Activated naive CD8-positive, alpha-beta T cell treated with anti-CD3 and anti-CD28 coated beads, Interleukin-2, amount 50 U/mL, for 16 hours (primary cell): ENCODE measurements at regions not wholly inside any gene's neighbourhood (a gene's known extent, or its start where the extent isn't known, plus 50 kb on each side); places are given as distances from the start of the nearest gene placed in this dataset.

Experiments
- DNase-seq: peaks from one replicate; pipeline ENCODE4 v3.0.0-alpha.2; 2020; ENCODE audit warnings: low read depth, low spot score

DNA sequence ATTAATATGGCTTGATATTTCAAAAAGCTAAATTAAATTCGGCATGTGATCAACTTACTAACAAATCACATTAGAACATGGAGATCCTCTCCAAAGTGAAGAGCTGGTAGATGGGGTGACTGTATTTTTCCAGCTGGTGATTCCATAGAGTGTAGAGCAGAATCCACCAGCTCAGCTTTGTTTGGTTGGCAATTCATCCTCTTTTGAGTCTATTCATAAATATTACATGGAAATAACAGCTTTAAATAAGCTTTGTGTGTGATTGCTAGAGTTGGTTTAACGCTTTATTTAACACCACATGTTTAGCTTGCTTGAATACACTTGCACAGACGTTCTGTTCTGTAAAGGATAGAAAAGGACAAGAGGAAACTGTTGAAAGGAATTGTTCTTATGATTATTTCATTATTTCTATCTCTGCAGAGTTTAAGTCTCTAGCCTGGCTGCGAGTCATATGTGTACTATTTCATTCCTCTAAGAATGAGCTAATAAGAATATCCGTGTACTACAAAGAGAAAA is 738.3 kb upstream of the KIRREL3 start:
- DNase-seq = no peak

DNA sequence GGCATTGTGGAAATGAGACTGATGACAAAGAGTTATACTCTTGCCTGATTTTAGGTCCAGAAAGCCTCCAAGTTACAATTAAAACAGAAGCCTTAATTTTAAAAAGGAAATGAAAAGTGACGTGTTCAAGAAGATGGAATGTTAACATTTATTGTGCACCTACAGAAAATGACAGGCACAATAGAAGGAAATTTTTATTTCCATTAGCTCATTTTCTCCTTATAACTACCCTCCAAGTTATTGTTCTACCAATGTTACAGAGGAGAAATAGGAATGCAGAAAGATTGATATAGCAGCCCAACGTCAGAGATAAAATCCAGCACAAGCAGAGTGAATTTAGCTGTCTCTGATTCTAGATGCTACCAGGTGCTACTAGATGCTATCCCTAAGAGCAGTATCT is 736.9 kb upstream of the KIRREL3 start:
- DNase-seq = no peak

DNA sequence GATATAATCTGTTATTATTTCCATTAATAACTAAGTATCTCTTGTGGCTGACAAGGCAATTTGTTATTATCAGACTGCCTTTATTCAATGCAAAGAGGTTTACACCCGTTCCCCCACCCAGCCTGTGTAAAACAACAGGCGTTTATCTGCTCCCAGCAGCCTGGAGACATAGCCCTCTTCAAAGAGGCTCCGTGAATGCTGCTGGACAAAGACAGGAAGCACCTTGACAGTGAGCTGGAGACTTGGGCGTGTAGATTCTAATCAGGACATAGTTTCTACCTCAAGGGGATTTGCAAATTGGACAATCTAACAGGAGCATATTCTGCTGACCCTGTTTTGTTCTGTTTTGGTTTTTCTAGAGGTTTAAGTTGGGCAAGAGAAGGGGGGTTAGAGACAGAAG is 733.0 kb upstream of the KIRREL3 start:
- no peak for DNase-seq

DNA sequence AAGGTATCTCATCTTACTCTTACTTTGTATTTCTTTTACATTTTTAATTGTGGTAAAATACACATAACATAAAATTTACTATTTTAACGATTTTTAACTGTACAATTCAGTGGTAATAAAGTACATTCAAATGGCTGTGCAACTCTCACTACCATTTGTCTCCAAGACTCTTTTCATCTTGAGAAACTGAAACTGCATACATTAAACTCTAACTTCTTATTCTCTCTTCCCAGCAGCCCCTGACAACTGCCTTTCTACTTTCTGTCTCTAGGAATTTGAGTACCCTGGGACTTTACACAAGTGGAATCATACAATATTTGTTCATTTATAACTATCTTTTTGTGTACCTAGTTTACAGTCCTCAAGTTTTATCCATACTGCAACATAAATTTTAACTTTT is 725.8 kb upstream of the KIRREL3 start:
- no peak for DNase-seq

DNA sequence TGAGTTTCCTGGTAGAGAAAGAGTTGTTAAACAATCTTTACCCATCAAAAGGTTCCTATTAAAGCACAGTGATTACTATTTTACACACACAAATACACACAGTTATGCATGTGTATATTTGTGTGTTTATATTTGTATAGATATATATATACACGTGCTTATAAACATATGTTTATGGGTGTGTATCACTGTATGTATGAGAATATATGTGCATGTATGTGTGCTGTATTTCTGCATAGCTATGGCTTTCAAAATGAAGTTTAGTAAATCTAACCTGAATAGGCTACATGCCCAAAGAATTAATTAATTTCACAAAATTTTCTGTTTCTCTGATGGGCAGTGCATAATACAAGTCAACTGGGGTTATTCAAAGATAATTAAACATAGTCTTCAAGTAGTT is 723.1 kb upstream of the KIRREL3 start:
- DNase-seq = no peak

DNA sequence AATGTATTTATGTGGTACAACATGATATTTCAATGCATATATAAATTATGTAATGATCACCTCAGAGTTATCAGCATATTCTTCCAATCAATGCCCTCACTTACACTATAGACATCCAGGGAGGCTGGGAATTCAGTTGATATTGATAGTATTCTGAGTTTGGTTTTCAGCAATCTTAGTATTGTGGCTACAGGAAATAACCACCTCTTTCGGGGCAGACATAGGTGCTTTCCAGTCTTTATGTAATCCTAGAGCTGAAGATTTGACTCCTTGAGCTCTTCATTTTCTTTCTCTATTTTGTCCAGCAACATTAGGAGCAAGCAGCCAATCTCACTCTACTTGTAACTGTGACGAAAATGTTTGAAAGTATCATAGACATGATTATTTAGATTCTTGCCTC is 712.7 kb upstream of the KIRREL3 start:
- no peak for DNase-seq

DNA sequence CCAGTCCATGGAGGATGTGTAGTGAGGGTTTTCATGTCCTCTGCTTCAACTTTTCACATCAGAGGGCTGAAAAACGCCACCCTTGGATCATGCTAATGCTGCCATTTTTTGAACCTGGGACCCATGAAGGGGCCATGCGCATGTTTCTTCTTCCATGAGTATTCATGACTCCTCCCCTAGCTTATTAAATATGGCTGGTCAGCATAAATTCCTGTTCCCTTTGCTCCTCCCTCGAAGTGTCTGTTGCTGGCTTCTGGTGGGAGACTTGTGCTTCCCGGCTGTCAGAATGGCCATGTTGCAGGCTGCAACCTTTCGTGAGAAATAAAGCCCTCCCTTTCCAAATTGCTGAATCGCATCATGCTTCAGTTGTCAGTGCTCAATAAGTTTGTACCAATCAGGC is 711.2 kb upstream of the KIRREL3 start:
- no peak for DNase-seq

DNA sequence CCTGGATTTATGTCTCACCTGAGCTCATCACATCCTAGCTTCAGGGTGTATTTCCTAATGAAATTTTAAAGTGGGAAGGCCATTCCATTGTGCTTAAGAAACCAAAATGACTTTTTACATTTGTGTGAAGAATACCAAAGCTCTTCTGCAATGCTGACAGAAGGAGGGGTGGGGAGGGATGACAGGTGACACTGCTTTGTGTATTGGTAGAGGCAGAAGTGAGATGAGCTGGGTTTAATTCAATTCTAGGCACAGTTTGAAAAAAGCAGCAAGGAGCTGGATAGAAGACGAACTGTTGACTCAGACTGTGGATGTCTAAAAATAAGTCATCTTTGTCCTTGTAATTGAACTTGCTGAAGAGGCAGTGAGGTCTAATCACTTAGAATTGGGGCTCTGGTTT is 710.3 kb upstream of the KIRREL3 start:
- DNase-seq = no peak

DNA sequence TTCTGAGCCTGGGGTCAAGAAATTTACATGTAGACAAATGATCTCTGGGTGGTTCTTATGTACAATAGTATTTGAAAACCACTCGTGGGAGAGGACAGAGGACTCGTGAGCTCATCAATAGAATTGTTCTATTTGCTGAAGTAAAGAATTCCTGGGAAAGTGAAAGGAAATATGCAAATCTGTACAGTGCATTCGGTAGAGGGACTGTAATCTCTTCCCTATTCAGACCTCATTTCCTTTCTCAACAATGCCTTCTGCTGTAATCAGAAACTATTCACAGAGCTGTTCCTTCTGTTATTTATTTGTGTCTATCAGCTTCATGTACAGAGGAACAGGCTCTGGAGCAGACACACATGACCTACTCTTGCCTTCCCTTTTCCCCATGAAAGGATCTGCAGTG is 709.4 kb upstream of the KIRREL3 start:
- no peak for DNase-seq

DNA sequence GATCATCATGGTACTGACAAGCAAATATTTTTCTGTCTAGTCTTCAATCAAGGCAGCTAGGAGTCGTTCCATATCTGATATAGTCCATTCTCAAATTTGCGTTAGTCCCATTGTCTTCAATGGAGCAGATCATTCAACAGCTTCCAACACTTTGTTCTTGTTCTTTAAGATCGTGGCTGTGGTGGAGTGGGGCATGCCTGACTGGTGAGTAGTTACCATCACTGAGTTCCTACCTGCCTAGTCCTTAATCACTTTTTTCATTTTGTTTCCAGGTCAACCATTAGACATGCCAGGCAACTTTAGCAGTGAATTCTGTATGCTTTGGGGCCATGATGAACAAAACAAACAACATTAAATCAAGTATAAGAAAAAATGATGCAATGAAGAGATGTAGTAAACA is 693.1 kb upstream of the KIRREL3 start:
- no peak for DNase-seq

DNA sequence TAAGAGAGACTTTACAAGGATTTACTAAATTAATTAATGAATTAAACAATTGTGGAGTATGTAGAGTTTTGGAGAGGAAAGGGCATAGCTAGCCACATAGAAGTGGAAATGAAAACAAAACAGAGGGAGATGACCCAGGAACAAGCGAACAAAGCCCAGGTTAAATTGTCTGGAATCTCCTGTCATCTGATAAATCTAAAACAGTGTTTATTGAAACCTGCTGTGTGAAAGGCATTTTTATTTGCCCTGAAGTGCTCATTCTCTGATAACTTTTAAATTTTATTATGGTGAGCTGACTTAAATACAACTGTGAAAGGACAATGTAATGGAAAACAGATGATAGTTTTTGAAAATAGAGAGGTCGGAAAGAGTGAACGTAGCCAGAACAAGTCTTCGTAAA is 682.8 kb upstream of the KIRREL3 start:
- no peak for DNase-seq

DNA sequence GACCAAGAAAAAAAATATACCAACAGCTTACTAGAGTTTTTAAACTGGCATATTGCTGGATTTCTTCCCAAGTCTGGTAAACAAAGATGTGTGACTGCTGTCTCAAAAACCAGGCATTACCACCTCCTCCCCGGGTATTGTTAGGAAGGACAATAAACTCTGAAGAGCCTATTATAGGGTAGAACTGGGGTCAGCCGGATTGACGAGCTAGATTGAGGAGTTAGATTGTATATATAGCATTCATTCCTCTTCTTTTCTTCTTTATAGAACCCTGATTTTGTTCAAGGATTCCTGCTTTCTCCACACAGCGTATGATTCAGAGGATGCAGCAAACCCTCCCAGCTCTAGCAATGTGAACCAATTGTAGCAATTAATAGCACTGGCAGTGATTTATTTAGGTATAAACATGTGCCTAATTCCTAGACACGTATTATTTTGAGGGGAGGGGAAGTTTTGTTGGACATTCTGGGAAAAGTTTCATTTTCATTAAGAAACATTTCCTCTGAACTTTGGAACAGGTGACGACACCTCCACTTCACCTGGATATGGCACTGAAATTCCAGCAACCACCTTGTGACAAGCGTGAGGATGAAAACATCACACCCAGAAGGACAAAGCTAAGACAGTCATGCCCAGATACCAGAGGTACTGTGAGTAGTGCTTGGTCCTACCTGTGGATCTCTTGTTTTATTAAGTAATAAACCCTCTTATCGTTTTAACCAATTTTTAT is 679.4 kb upstream of the KIRREL3 start:
- no peak for DNase-seq

DNA sequence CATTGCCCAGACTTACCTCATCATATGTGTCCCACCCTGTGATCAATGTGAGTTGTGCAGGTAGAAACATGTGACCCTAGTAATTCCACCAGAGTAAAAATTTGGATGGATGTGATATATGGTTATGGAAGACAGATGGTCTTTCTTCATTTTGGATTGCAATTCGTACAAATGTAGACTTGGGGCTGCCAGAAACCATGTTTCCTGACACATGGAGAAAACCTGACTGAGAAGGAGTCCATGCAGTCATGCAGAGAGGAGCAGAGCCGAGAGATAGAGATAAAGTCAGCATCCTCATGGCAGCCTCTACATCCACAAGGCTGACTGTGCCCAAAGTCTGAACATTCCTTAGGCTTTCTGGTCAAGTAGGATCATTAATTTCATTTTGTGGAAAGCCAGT is 678.1 kb upstream of the KIRREL3 start:
- DNase-seq = no peak

DNA sequence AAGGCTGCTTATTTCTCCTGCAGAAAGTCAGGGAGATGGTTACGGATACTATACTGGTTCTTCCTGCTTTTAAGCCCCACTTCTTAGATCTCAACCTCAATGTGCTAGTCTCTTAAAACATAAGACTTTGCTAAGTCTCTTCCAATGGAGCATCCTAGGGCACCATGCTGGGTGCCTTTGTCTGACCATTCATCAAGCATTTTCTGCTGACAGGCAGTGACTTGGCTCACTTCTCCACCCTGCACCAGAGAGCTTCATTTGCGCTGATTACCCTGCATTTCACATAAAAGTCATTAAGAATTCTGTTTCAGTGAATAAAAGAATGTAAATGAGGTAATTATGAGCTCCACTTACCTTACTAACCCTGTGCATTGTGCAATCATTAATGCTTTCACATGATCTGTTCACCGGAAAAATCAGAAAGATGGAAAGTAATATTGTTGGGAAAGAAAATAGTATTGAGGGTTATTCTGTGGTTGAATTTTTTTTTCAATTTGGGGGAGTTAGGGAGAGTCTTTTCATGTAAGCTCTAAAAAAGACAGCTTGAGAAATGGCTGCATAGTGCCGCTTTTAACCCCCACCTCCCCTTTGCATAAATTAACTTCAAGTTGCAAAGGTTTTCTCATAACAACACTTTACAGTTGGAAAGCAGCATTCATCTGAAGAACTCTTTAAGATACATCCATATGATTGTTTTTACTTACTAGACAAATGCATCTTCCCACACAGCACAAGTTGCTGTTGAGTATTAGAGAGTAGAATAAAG is 677.3 kb upstream of the KIRREL3 start:
- DNase-seq = no peak

DNA sequence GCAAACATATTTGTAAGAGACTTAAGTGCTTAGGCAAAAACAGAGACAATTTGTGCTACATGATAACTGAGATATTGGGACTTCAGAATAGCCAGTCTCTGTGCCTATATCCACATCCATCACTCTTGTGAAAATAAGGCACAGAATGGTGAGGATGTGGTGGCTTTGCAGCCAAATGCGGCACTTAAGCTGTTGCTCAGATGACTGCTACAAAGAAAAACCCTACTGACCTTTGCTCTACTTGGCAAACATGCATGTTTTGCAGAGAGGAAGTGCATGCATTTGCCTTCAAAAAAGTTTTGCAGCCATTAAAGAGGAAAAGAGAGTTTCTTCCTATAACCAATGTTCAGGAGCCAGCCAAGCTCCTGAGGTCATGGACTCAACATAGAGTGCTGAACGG is 675.0 kb upstream of the KIRREL3 start:
- DNase-seq = no peak

DNA sequence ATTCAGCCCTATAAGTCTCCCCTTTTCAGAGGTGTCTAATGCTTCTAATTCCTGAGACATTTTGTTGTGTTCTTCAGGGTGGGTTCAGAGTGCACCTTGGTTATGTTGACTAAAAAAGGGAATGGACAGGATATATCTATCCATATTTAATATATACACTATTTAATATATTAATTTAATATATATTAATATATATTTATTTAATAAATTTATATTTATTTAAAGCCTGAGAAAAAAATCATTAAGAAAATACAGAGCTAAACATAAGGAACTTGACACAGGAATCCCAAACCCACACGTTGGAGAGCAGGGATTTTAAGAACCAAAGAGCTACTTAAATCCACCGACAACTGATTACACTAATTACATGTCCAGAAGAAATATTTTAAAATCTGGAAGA is 674.2 kb upstream of the KIRREL3 start:
- DNase-seq = no peak

DNA sequence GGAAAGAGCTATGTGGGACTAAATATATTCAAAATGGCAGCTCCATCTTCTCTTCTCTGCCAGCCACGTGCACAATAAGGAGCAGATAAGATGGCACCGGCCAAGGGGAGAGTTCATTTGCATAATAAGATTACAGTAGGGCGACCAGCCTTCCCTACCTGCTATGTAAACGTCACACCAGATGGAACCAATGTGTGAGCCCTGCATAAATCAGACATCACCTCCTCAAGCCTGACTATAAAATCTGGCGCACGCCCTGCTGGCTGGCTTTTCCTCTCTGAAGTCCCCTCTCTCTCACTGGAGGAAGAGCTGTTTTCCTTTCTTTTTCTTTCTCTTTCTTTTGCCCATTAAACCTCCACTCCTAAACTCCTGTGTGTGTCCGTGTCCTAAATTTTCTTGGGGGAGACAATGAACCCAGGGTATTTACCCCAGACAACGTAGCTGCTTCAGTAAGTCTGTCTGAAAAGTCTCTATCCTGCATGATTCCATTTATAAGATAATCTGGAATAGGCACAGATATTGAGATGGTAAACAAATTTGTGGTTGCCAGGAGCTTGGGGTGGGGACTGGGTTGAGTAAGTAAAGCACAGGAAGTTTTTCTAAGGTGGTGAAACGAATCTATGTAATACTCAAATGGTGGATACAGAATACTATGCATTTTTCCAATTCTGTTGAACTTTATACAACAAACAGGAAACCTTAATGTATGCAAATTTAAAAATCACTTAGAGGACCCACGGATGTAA is 670.0 kb upstream of the KIRREL3 start:
- DNase-seq = no peak

DNA sequence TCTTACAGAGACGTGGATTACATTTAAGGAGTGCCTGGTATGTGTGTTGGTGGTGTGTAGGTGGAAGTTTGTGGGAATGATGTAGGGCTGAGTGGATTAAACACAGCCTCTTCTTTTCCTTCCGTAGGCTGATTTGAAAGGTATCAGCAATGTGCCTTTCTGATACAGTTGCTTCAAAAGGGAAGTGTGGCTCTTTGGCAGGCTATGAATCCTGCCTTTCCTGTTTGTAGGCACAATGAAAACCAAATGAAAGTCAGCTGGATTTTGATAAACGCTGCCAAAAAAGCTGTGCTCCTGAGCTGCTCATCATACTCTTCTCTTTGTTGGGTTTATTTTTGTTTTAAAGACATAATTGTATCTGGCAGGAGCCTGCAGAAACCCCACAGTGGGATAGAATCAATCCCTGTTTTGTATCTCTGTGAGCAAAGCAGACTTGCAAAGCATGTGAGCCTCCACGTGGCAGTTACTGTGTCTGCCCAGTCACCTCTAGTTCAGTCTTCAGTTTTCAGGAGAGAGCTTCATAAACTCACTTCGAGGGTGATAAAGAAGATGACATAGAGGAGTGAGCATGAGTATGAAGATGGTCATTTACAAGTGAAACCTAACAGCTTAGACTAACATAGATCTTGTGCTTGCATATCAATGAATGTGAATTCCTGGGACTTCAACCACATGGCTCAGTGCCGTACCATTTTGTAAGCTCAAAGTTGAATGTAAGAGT is 655.7 kb upstream of the KIRREL3 start:
- DNase-seq = no peak

DNA sequence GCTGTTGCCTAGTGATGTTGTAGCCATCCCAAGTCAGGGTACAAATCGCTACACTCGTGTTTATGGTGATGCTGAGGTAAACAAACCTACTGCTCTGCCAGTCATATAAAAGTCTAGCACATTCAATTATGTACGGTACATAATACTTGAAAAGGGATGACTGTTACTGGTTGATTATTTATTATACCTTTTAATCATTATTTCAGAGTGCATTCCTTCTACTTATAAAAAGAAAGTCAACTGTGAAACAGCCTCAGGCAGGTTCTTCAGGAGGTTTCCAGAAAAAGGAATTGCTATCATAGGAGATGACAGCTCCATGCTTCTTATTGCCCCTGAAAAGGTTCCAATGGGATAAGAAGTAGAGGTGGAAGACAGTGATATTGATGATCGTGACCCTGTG is 652.5 kb upstream of the KIRREL3 start:
- DNase-seq = no peak

DNA sequence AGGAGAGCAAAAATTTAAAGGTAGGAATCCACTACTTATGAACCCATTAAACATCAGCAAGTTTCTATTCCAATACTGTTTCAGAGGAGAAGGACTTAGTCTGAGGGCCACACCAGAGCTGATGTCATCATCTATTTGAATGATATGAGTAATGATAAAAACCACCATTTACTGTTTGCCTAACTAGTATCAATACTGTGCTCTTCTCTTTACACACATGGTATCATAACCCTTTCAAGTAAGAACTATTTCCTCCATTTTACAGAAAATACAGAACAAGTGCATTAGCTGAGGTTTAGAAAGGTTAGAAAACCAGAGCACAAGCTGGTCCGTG is 651.3 kb upstream of the KIRREL3 start:
- DNase-seq = no peak

DNA sequence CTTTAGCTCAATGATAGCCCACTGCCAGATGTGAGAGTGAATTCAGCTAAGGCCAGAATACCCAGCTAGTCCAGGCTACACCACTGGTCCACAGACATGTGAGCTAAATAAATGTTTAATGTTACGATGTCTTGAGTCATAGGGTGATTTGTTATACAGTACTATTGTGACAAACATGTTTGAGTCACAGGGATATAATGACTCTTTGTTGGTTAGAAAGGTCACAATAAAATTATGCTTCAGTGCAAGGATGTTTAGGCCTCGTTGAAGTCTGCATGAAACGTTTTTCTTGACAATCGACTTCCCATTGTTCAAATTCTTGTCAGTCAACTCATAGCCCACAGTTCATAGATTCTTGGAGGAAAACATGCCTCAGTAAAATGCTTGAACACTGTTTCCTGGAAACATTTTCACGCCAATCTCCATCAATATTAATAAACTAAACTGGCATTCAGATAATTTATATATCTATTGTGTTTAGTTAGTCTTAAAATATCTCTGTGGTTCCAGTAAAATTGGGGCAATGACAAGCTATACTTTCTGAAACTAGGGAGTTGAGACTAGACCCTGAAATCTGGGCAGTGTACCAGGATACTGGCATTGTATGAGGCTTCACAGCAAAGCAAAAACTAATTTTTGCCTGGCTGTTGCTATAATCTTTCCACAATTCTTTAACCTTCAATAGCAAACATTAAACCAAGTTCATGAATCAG is 650.8 kb upstream of the KIRREL3 start:
- no peak for DNase-seq
